ENCODE measurements at regions not wholly inside any gene's neighbourhood (a gene's known extent, or its start where the extent isn't known, plus 50 kb on each side); places are given as distances from the start of the nearest gene placed in this dataset.
A peak's percentile ranks its signal among the peaks of the same experiment; 100 is the strongest.

GRCh38 chr4:181830404-181831035, 412.7 kb upstream of the TENM3 start:
- Histone ChIP-seq H3K27me3 (ENCODE audit: control insufficient read depth, insufficient read depth, low read length) (no peaks in the 10 kb centered on the region), H2AK5ac (ENCODE audit: low read depth, low read length) (no peak overlapping the region), H3K18ac (ENCODE audit: low read depth, low read length) (no peak overlapping the region), H3K4me2 (ENCODE audit: low read depth, low read length) (no peak overlapping the region), H2BK120ac (ENCODE audit: low read depth, low read length) (no peak overlapping the region), H2BK15ac (ENCODE audit: low read depth, low read length) (no peak overlapping the region), H3K4ac (ENCODE audit: low read depth, low read length) (no peak overlapping the region), H3K4me1 (ENCODE audit: control insufficient read depth, insufficient read depth, low read length) (no peaks in the 10 kb centered on the region), H3K9ac (ENCODE audit: low read depth, low read length) (no peak overlapping the region), H3K14ac (replicated peaks; ENCODE audit: low read depth, low read length) (no peak overlapping the region), H3K27ac (ENCODE audit: insufficient read depth, low read length) (no peak overlapping the region), H3K9me1 (ENCODE audit: insufficient read depth, low read length) (no peaks in the 10 kb centered on the region), H4K91ac (ENCODE audit: insufficient read depth, low read depth, low read length) (no peak overlapping the region), H3K9me3 (ENCODE audit: control insufficient read depth, insufficient read depth, low read length) (no peaks in the 10 kb centered on the region), H2AK9ac (replicated peaks; ENCODE audit: low read depth, low read length, poor library complexity) (no peak overlapping the region), H4K20me1 (ENCODE audit: insufficient read depth, low read length) (no peaks in the 10 kb centered on the region), H4K8ac (ENCODE audit: low read depth in 2 of 2, low read length in 2 of 2) (no peak overlapping the region), H3K36me3 (ENCODE audit: control insufficient read depth, insufficient read depth, low read length) (no peaks in the 10 kb centered on the region), H4K5ac (ENCODE audit: low read depth, low read length) (no peak overlapping the region), H3K4me3 (ENCODE audit: insufficient read depth, low read depth, low read length) (no peak overlapping the region), H3K79me1 (ENCODE audit: low read depth in 1 of 2, low read length in 2 of 2) (no peaks in the 10 kb centered on the region), H3K56ac (ENCODE audit: extremely low read depth, insufficient read depth, low read length) (no peak overlapping the region), H2BK20ac (ENCODE audit: low read depth, low read length) (no peak overlapping the region), H2BK5ac (ENCODE audit: low read depth, low read length, poor library complexity, severe bottlenecking) (no peak overlapping the region), H2AFZ (replicated peaks; ENCODE audit: low read length, poor library complexity) (no peak overlapping the region), H3K23ac (ENCODE audit: low read depth, low read length) (no peak overlapping the region)
- no TSS peak for BruUV-seq (replicated peaks)
- ChIA-PET CTCF (interaction anchor here (1.4 kb wide), 1 partner anchor 9 kb away, joined by 5 read pairs; no protein-coding TSS in a partner anchor), POLR2A (ENCODE audit: unreplicated experiment) (no interaction called here)
- DNase-seq (peak; percentile 15), ATAC-seq (ENCODE audit: low read depth) (no peak)
- intact Hi-C loops (cut with micrococcal nuclease): no loop called here
- in situ Hi-C loops (cut with MboI; ENCODE audit: low sequenced_read_pairs): no loop called here
- dilution Hi-C loops (cut with HindIII; ENCODE audit: low sequenced_read_pairs, unreplicated experiment): no loop called here
- TF ChIP-seq FOS (IDR thresholded peaks at IDR 0.05; ENCODE audit: low read depth, low read length) (no peak), CTCF (conservative IDR thresholded peaks at IDR 0.05; ENCODE audit: low read depth, low read length) (no peak), CHD1 (IDR thresholded peaks at IDR 0.05; ENCODE audit: low read depth, low read length) (no peak), SMC3 (IDR thresholded peaks at IDR 0.05; ENCODE audit: low read depth, low read length) (no peak), RCOR1 (IDR thresholded peaks at IDR 0.05; ENCODE audit: insufficient replicate concordance, low read length) (no peak), MAFK (IDR thresholded peaks at IDR 0.05; ENCODE audit: low read depth, low read length) (no peak), ELK1 (IDR thresholded peaks at IDR 0.05; ENCODE audit: borderline replicate concordance, low read depth, low read length) (no peak), POLR2A (IDR thresholded peaks at IDR 0.05; ENCODE audit: low read depth, low read length) (no peak), BHLHE40 (IDR thresholded peaks at IDR 0.05; ENCODE audit: low read depth, low read length) (no peak), MAZ (IDR thresholded peaks at IDR 0.05; ENCODE audit: borderline replicate concordance, low read depth, low read length) (no peak), RFX5 (IDR thresholded peaks at IDR 0.05; ENCODE audit: low read depth, low read length) (no peak), USF2 (IDR thresholded peaks at IDR 0.05; ENCODE audit: low read depth, low read length) (no peak), CEBPB (IDR thresholded peaks at IDR 0.05; ENCODE audit: low read depth, low read length) (no peak), NFE2L2 (IDR thresholded peaks at IDR 0.05; ENCODE audit: low read depth, low read length) (no peak), RAD21 (IDR thresholded peaks at IDR 0.05; ENCODE audit: low read length) (no peak), MXI1 (IDR thresholded peaks at IDR 0.05; ENCODE audit: borderline replicate concordance, low read depth, low read length) (no peak)
- 100% methylated on average over 1 of the region's 6 CpGs; no CpG with 5 or more reads in 1 of the 2 experiments for WGBS, 2 experiments (ENCODE audit: extremely low coverage in 2 of 2, insufficient read length in 1 of 2)

Data from IMR-90 (cell line).